ENCODE measurements at regions not wholly inside any gene's neighbourhood (a gene's known extent, or its start where the extent isn't known, plus 50 kb on each side); places are given as distances from the start of the nearest gene placed in this dataset.

DNA sequence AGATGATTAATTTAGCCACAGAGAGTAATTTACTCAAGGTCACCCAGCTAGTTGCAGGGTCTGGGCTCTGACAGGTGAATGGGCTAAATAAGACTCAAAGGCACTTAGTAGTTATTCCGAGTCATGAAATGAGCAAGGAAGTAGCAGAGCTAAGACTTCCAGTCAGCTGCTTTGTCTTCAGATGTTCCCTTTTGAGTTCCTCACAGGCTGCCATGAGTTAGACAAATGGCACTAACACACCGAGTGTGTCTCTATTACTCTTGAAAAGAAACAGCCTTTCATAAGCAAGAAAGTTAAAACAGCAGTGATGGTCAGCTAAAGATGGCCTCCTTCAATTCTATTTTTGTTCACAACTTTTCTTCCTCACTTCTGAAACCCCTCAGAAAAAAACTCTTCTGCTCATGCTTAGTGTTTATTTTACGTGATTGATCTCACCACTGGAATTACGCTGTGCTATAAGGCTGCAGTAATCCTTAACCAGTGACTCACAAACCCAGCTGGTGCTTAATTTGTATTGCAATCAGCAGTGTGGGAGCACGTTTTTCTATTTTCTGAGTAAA, 389.1 kb downstream of the AASDHPPT start (continued):
- TF ChIP-seq, protein P1, sequence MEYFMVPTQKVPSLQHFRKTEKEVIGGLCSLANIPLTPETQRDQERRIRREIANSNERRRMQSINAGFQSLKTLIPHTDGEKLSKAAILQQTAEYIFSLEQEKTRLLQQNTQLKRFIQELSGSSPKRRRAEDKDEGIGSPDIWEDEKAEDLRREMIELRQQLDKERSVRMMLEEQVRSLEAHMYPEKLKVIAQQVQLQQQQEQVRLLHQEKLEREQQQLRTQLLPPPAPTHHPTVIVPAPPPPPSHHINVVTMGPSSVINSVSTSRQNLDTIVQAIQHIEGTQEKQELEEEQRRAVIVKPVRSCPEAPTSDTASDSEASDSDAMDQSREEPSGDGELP (IDR thresholded peaks at IDR 0.05; ENCODE audit: borderline replicate concordance, low read depth) = peak; percentile 68; the same call in 1 of the 2 replicates
- no peak for TF ChIP-seq RORA (CRISPR knock-in tag; IDR thresholded peaks at IDR 0.05)
- no peak for TF ChIP-seq ZFX (CRISPR knock-in tag; IDR thresholded peaks at IDR 0.05; ENCODE audit: low read depth)
- TF ChIP-seq, protein P2, sequence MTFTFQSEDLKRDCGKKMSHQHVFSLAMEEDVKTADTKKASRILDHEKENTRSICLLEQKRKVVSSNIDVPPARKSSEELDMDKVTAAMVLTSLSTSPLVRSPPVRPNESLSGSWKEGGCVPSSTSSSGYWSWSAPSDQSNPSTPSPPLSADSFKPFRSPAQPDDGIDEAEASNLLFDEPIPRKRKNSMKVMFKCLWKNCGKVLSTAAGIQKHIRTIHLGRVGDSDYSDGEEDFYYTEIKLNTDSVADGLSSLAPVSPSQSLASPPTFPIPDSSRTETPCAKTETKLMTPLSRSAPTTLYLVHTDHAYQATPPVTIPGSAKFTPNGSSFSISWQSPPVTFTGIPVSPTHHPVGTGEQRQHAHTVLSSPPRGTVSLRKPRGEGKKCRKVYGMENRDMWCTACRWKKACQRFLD (CRISPR knock-in tag; IDR thresholded peaks at IDR 0.05; ENCODE audit: borderline replicate concordance) = no peak
- no peak for TF ChIP-seq TAF1 (CRISPR knock-in tag; IDR thresholded peaks at IDR 0.05)
- no peak for TF ChIP-seq ZNF430 (CRISPR knock-in tag; IDR thresholded peaks at IDR 0.05)
- TF ChIP-seq ZNF44 (CRISPR knock-in tag; IDR thresholded peaks at IDR 0.05) = no peak
- TF ChIP-seq, protein P3, sequence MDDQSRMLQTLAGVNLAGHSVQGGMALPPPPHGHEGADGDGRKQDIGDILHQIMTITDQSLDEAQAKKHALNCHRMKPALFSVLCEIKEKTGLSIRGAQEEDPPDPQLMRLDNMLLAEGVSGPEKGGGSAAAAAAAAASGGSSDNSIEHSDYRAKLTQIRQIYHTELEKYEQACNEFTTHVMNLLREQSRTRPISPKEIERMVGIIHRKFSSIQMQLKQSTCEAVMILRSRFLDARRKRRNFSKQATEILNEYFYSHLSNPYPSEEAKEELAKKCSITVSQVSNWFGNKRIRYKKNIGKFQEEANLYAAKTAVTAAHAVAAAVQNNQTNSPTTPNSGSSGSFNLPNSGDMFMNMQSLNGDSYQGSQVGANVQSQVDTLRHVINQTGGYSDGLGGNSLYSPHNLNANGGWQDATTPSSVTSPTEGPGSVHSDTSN (CRISPR knock-in tag; IDR thresholded peaks at IDR 0.05; ENCODE audit: borderline replicate concordance) = no peak
- TF ChIP-seq BHLHE40 (IDR thresholded peaks at IDR 0.05; ENCODE audit: low read length) = peak; percentile 38; the same call in 1 of the 2 replicates
- no peak for TF ChIP-seq CC2D1A (CRISPR knock-in tag; IDR thresholded peaks at IDR 0.05)
- no peak for TF ChIP-seq GTF3A (CRISPR knock-in tag; conservative IDR thresholded peaks at IDR 0.05)
- no peak for TF ChIP-seq ZNF260 (CRISPR knock-in tag; IDR thresholded peaks at IDR 0.05; ENCODE audit: borderline replicate concordance, low read depth)
- 0 out of 2 replicates have a peak, but pooled peaks have one; percentile 26 for TF ChIP-seq FOSL1 (CRISPR knock-in tag; IDR thresholded peaks at IDR 0.05; ENCODE audit: borderline replicate concordance)
- no peak for TF ChIP-seq NFE2L2 (IDR thresholded peaks at IDR 0.05; ENCODE audit: low read length)
- TF ChIP-seq ISL2 (CRISPR knock-in tag; IDR thresholded peaks at IDR 0.05) = peak; percentile 30; the same call in 1 of the 2 replicates
- peak; percentile 21; the same call in 1 of the 2 replicates for TF ChIP-seq TCF7 (IDR thresholded peaks at IDR 0.05; ENCODE audit: low read depth)
- no peak for TF ChIP-seq HOXA7 (CRISPR knock-in tag; IDR thresholded peaks at IDR 0.05)
- no peak for TF ChIP-seq SOX13 (IDR thresholded peaks at IDR 0.05)
- peak in 1 of 2 experiments; percentile 58; a peak in 1 of 4 replicates for TF ChIP-seq SOX13 (CRISPR knock-in tag; conservative IDR thresholded peaks at IDR 0.05 in 1 of 2, IDR thresholded peaks at IDR 0.05 in 1 of 2)
- TF ChIP-seq ZNF256 (CRISPR knock-in tag; conservative IDR thresholded peaks at IDR 0.05) = no peak
- no peak for TF ChIP-seq TBX2 (CRISPR knock-in tag; IDR thresholded peaks at IDR 0.05; ENCODE audit: borderline replicate concordance)
- TF ChIP-seq ZFP37 (CRISPR knock-in tag; IDR thresholded peaks at IDR 0.05; ENCODE audit: borderline replicate concordance) = no peak
- TF ChIP-seq, protein P4, sequence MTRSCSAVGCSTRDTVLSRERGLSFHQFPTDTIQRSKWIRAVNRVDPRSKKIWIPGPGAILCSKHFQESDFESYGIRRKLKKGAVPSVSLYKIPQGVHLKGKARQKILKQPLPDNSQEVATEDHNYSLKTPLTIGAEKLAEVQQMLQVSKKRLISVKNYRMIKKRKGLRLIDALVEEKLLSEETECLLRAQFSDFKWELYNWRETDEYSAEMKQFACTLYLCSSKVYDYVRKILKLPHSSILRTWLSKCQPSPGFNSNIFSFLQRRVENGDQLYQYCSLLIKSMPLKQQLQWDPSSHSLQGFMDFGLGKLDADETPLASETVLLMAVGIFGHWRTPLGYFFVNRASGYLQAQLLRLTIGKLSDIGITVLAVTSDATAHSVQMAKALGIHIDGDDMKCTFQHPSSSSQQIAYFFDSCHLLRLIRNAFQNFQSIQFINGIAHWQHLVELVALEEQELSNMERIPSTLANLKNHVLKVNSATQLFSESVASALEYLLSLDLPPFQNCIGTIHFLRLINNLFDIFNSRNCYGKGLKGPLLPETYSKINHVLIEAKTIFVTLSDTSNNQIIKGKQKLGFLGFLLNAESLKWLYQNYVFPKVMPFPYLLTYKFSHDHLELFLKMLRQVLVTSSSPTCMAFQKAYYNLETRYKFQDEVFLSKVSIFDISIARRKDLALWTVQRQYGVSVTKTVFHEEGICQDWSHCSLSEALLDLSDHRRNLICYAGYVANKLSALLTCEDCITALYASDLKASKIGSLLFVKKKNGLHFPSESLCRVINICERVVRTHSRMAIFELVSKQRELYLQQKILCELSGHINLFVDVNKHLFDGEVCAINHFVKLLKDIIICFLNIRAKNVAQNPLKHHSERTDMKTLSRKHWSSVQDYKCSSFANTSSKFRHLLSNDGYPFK (CRISPR knock-in tag; IDR thresholded peaks at IDR 0.05; ENCODE audit: borderline replicate concordance) = no peak
- TF ChIP-seq AGO1 (IDR thresholded peaks at IDR 0.05; ENCODE audit: low read depth, low read length, poor library complexity, severe bottlenecking) = no peak
- TF ChIP-seq NRL (CRISPR knock-in tag; IDR thresholded peaks at IDR 0.05; ENCODE audit: borderline replicate concordance) = no peak
- TF ChIP-seq FOSL2 (CRISPR knock-in tag; IDR thresholded peaks at IDR 0.05) = peak; percentile 86
